Activated CD4-positive, alpha-beta T cell treated with anti-CD3 and anti-CD28 coated beads, Interleukin-2, amount 50 U/mL, for 48 hours (primary cell): ENCODE measurements at regions not wholly inside any gene's neighbourhood (a gene's known extent, or its start where the extent isn't known, plus 50 kb on each side); places are given as distances from the start of the nearest gene placed in this dataset.
"Not testable (repeated sequence)": the region's sequence is repeated elsewhere in the genome, so short reads cannot be mapped to it uniquely, and the experiment has no call there.

Experiments
- DNase-seq, 2 experiments: peaks; one replicate each; pipeline ENCODE4 v3.0.0-alpha.2; 2020

DNA sequence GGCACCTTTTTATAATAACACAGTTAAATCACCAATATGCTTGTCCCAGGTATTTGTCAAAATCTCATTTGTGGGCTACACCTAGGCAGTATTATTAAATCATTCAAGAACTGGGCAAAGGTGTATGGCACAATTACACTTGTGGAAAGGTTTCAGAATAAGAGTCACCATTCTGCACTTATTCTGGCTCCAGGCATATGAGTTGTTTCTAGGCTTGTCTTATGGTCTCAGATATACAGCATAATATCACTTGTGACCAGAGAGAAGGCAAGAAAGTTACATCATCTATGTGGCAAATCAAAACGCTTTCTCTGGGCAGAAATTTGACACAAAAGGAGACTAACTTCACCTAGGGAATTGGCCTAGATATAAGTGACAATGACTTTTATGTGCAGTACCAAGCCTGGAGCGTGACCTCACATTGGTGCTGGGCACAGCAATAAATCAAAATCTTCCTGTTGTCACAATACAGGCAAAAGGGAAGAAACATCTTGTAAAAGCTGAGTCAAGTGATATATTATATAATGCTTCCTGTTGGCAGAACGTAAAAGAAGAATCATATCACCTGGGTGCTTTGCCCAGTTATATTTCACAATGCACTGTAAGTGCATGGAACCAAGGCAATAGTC lies 959.9 kb upstream of the AMELY start:
- DNase-seq, result no peak

DNA sequence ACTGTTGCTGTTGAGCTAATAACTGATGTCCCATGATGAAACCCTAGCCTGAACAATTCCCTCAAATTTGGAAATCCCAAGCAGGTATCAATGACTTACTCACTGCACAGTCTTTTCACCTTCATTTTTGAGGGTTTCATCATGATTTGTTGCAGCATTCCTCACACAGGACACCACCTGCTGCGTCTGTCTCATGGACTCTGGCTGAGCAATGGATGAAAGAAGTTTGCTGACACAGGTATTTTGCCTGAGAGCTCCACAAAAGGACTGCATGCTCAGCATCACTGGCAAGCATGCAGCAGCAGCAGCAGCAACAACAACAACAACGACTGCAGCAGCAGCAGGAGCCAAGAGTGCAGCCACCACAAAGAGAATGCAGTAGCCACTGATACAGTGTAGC lies 955.4 kb upstream of the AMELY start:
- DNase-seq, result no peak

DNA sequence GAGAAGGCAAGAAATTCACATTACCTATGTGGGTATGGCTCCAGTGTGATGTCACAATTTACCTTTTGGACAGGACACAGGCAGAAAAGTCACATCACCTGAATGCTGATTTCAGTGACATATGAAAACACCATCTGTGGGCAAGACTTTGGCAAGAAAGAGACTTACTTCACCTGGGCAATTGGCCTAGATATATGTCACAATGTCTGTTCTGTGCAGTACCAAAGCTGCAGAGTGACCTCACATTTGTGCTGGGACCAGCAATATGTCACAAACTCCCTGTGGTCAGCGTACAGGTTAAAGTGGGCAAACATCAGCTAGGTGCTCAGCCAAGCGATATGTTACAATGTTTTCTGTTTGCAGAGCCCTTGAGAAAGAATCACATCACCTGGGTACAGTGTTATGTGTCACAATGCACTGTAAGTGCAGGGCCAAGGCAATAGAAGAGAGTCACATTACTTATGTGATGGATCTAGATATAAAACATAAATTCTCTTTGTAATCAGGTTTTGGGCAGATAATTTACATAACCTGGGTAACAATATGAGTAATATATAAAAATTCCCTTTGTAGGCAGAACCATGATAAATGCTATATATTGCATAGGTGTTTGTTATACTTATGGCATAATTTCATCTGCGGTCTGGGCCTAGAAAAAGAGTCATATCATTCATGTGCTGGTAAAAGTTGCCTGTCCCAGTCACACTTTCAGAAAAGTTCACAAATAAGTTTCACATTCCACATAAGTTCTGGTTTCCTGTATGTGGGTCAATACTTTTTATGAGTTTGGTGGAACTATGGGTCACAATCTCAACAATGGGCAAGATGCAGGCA lies 949.4 kb upstream of the AMELY start:
- no peak for DNase-seq

DNA sequence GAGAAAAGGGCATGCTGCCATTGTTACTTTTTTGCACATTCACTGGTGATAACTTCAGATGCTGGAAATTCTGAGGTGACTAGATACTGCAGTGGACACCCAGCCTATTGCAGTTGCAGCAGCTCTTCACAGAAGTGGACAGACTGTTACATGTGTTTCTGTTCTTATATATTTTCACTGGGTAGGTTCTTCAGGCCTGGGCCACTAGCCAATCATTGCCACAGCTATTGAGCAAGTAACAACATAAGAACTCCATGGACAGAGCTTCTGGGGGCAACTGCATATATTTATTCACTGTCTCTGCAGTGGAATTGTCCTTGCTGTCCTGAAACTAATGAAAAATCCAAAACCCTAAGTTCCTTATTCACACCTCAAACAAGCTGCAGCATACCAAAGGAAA lies 938.6 kb upstream of the AMELY start:
- DNase-seq, result no peak

DNA sequence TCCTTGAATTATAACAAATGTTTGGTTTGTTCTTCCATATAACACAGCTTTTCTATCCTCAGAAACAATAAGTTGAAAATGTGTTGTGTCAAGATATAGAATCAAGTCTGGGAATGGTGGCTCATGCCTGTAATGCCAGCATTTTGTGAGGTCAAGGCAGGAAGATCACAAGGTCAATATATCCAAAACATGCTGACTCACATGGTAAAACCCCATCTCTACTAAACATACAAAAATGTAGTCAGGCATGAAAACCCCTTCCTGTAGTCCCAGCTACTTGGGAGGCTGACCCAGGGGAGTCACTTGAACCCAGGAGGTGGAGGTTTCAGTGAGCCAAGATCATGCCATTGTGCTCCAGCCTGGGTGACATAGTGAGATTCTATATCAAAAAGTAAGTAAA lies 934.2 kb upstream of the AMELY start:
- no peak for DNase-seq

DNA sequence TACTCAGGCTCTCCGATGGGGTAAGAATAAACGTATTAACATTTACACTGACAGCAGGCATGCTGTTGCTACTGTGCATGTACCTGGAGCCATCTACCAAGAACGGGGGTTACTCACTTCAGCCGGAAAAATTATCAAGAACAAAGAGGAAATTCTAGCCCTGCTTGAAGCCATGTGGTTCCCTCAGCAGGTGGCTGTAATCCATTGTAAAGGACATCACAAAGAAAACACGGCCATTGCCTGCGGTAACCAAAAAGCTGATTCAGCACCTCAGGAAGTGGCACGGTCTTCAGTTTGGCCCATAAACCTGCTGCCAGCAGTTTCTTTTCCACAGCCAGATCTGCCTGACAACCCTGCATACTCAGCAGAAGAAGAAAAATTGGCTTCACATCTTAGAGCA lies 925.5 kb upstream of the AMELY start:
- DNase-seq, result no peak

DNA sequence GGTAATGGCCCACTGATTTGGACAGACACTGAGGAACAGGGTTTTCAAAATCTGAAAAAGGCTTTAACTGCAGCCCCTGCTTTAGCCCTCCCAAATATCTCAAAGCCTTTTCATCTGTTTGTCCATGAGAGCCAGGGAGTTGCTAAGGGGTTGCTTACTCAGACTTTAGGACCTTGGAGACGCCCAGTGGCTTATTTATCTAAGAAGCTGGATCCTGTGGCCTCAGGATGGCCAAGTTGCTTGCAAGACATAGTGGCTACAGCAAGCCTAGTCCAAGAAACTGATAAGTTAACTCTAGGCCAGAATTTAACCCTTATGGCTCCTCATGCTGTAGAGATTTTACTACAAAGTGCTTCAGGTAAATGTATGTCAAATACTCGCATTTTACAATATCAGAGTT lies 924.8 kb upstream of the AMELY start:
- DNase-seq, result no peak

DNA sequence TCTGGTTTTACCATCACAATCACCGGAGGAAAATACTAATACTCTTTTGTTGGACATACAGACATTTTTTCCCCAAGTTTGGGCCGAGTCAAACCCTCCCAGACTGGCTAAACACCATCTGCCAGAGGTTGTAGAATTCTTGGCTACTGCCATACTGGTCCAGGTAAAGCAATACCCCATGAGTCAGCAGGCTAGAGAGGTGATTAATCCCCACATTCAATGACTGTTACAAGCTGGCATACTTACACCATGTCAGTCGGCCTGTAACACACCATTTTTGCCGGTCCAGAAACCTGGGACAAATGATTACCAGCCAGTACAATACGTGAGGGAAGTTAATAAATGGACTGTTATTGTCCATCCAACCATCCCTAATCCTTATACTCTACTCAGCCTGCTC lies 923.9 kb upstream of the AMELY start:
- no peak for DNase-seq

DNA sequence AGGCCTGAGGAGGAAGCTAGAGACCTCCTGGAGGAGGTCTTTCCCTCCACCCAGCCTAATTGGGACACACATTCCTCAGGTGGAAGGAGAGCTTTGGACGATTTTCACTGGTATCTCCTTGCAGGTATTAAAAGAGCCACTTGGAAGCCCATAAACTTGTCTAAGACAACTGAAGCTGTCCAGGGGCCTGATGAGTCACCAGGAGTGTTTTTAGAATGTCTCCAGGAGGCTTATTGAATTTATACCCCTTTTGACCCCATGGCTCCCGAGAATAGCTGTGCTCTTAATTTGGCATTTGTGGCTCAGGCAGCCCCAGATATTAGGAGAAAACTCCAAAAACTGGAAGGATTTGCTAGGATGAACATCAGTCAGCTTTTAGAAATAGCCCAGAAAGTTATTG lies 922.7 kb upstream of the AMELY start:
- no peak for DNase-seq

DNA sequence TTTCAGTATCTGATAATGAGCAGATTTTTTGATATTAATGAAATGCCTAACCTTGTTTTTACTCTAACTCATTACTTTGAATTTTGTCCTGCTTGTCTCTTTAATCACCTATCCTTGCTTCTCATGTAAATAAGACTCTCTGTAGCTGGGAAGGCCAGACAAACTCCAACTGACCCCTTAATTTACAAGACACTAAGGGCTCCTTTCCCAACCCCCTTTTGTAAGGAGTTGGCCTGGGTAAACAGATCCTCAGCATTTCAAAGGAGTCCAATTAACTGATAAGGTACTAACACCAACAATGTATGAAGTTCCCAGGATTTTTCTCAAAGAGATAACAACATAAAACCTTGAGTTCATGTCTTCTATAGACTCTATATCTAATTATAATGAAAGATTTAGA lies 919.3 kb upstream of the AMELY start:
- not testable (repeated sequence) for DNase-seq

DNA sequence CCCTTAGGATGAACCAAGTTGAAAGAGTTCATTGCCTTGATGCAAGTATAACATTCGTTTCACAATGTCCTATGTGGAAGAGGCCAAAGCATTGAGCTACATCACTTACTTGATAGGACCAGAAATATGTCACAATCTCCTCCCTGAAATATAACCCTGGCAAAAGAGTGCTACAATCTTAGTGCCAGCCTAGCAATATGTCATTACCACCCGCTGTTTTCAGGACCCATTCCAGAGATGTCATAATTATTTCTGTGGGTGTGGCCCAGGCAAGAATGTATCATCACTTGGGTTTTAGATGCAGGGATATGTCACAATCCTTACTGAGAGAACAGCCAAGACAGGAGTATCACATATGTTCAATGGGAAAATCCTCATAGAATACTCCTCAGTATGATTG lies 915.0 kb upstream of the AMELY start:
- no peak for DNase-seq

DNA sequence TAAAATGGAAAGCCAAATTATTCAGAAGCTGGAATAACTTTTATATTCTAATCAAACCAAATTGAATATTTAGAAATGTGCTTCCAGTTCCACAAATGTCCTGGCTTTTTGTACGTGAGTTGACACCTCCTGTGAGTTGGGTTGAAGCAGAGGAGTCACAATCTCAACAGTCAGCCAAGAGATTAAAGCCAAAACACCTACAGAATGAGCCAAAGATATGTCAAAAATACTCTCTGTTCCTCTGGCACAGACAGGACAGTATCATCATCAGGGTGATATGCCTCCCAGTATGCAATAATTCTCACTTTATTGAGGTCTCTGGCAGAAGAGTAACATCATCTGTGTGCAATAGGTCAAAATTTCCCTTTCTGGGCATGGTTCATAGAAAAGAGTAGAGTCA lies 914.3 kb upstream of the AMELY start:
- no peak for DNase-seq

DNA sequence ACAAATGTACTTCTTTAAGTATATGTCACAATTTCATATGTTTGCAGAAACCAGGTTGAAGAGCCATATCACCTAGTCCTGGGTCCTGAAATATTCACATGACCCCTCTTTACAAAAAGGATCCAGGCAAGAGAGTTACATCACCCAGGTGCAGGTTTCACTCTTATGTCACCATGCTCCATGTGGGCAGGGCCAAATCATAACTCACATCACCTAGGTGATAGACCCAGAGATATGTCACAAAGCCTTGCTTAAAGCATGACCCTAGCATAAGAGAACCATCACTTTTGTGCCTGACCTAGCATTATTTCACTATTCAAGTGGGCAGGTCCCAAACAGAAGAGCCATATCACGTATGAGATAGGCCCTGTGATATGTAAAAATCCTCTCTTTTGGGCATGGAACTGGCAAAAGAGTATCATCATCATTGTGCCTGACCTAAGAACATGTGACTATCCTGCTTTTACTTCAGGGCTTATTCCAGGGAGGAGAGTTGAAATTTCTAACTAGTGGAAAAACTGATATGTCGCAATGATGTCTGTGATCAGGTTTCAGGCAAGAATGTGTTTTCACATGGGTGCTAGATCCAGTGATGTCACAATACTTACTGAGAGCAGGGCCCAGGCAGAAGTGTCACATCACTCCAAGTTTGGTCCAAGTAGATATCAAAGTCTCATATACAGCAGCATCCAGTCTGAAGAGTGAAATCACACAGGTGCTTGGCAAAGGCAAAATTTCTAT lies 909.9 kb upstream of the AMELY start:
- DNase-seq, result no peak

DNA sequence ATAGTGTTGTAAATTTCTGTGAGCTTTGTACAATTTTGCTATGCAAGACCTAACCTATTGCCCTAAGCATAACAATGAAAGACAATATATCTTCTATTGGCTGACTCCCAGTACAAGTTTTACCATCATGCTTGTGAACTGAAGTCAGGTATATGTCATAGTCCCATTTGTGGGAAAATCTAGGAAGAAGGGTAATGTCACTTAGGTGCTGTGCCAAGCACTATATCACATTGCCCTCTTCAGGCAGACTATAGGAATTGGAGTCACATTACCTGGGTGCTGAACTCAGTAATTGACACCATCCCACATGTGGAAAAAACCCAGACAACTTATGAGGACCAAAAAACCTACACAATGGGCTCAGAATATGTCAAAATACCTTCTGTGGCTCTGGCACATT lies 907.4 kb upstream of the AMELY start:
- no peak for DNase-seq

DNA sequence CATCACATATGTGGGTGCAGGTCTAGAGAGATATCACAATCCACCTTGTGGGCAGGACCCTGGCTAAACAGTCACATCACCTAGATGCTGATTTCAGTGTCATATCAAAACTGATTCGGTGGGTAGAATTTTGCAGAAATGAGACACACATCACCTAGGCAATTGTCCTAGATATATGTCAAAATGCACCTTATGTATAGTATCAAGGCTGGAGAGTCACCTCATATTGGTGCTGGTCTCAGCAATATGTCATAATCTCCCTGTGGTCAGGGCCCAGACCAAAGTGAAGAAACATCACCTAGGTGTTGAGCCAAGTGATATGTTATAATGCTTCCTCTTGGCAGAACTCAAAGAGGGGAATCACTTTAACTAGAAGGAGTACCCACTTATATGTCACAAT lies 905.0 kb upstream of the AMELY start:
- no peak for DNase-seq

DNA sequence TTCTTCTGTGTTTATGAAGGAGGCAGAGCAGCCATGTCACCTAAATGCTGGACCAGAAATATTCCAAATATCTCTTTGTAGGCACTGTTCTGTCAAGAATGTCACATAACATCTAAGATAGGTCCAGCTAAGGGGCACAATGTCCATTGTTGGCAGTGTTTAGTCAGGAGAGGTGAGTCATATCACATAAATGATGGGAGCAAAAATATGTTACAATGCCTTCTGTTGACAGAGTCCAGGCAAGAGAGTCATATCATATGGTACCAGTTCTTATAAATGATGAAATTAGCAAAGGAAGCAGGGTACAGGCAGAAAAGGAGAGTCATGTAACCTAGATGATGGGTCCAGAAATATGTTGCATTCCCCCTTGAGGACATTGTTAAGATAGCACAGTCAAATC lies 904.4 kb upstream of the AMELY start:
- DNase-seq, result no peak

DNA sequence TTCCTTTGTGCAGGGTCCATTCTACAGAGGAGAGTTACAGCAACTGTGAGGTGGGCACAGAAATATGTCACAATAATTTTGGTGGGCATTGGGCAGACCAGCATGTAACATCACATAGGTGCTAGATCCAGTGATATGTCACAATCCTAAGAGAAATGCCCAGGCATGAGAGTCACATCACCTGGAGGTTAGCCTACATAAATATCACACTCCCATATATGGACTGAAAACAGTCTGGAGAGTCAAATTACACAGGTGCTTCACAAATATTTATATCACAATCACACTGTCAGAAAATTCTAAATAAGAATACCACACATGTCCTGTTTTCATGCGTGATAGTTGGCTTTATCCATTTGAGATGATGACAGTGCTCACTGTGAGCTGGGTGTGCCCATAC lies 903.7 kb upstream of the AMELY start:
- no peak for DNase-seq

DNA sequence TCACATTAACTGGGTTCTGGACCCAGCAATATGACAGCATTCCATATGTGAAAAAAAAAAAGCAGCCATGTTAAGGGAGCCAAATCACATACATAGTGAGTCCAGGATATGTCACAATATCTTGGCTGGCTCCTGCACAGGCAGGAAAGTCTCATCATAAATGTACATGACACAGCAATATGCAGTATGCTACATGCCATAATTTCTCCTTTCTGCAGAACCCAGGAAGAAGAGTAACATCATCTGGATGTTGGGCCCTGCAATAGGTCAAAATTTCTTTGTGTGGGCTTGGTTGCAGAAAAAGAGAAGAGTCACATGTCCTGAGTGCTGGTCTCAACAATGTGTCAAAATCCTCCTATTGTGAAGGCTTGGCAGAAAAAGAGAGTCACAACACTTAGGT lies 902.8 kb upstream of the AMELY start:
- no peak for DNase-seq

DNA sequence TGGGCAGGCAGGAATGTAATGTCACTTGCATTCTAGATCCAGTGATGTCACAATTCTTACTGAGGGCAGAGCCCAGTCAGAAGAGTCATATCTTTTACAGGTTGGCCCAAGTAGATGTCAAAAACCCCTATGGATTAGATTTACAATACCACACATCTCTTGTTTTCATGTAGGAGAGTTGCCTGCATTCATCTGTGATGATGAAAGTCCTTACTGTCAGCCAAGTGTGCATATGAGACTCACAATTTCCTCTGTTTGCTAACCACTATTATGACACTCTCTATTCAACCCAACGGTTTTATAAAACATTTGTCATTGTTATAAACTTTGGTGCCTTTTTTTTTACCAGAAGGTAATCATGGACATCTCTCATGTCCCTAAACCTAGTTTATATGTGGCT lies 898.8 kb upstream of the AMELY start:
- no peak for DNase-seq

DNA sequence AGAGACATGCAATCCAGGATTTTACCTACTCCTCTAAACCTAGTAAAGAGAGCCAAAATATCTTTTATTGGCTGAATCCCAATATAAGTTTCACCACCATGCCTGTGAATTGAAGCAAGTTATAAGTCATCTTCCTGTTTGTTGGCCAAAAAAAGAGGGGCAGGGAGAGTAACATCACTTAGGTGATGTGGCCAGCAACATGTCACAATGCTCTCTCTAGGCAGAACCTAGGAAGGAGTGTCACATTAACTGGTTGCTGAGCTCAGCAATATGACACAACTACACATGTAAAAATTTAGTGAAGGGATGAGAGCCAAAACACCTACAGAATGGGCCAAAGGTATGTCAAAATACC lies 895.9 kb upstream of the AMELY start:
- no peak for DNase-seq

DNA sequence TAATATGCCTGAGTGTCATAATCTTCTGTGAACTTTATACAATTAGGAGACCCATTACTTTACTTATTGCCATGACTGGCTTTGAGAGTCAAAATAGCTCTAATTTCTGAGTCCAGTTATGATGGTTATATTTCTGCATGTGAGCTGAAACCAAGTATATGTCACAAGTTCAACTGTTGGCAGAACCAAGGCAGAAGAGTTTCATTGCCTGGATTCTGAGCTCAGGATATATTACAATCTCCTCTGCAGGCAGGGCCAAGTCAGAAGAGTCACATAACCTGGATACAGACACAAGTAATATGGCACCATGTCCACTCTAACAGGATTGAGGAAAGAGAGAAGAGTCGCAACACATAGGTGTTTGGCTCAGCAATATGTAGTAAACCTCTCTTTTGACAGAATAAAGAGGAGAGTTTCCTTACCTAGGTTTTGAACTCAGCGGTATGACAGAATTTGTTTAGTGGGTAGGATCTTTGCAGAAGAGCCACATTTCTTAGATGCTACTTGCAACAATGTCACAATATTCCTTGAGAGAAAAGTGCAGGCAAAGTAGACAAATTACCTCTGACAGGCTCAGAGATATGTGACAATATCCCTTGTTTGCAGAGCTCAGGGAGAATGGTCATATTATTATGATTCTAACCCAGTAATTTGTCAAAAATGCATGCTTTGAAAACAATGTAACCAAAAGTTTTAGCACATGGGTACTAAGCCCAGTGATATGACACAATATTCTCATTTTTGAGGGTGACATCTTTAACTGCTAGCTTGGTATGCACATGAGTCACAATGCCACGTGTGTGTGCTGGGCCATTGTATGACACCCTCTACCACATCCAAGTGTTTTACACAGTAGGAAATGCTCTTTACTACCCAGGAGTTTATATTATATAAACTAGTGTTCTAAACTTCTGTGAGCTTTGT lies 895.3 kb upstream of the AMELY start:
- DNase-seq, result no peak

DNA sequence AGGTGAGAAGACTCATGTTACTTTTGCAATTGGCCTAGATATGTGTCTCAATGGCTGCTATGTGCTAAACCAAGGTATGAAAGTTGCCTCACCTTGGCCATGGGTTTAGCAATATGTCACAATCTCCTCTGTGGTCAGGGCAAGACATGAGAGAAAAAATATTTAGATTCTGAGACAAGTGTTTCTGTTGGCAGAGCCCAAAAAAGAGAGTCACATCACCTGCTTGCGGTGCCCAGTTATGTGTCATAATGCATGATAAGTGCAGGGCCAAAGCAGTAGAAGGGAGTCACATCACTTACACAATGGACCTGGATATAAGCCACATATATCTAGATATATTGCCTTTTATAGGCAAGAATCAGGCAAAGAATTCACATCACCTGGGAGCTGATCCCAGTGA lies 894.1 kb upstream of the AMELY start:
- no peak for DNase-seq

DNA sequence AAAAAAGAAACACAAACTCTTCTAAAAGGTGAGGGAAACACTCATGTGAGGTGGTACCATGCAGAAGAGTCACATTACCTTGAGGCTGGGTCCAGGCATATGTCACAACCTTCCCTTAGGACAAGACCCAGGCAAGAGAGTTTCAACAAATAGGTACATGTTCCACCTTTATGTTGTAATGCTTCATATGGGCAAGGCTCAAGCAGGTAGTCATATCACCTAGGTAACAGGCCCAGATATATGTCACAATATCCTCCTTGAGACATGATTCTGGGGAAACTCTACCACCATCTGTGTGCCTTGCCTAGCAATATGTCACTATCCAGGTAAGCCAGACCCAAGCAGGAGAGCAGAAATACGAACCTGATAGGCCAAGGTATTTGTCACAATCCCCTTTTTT lies 892.2 kb upstream of the AMELY start:
- no peak for DNase-seq
